Uterus (tissue), 2 donors: ENCODE measurements at regions not wholly inside any gene's neighbourhood (a gene's known extent, or its start where the extent isn't known, plus 50 kb on each side); places are given as distances from the start of the nearest gene placed in this dataset.

Source experiments
- POLR2A ChIP-seq, 2 donors: fragments of 450-650 bp; IDR thresholded peaks; one replicate each; pipeline ENCODE4 v1.6.1; 2016; ENCODE audit warnings: antibody characterized with exemption in 2 of 2, mild to moderate bottlenecking in 1 of 2, moderate library complexity in 1 of 2
- TF ChIP-seq, protein P1 (sequence below), 4 experiments: fragments of 200-600 bp in 2 of 4; fragments of 450-650 bp in 2 of 4; sonication (generic) in 2 of 4; IDR thresholded peaks; one replicate each; pipeline ENCODE4 v1.5.1; 2016 to 2019; ENCODE audit warnings: antibody characterized with exemption in 4 of 4, mild to moderate bottlenecking in 2 of 4, moderate library complexity in 1 of 4

DNA sequence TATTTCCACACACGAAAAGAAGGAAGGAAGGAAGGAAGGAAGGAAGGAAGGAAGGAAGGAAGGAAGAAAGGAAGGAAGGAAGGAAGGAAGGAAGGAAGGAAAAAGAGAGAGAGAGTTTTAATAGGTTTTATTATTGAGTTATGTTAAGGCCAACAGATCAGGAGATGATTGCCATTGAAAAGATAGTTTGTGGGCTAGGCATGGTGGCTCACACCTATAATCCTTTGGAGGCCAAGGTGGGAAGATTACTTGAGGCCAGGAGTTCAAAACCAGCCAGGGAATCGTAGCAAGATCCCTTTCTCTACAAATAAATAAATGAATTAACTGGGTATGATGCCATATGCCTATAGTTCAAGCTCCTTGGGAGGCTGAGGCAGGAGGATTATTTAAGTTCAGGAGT is 877.2 kb downstream of the TLE4 start:
- TF ChIP-seq, protein P1, sequence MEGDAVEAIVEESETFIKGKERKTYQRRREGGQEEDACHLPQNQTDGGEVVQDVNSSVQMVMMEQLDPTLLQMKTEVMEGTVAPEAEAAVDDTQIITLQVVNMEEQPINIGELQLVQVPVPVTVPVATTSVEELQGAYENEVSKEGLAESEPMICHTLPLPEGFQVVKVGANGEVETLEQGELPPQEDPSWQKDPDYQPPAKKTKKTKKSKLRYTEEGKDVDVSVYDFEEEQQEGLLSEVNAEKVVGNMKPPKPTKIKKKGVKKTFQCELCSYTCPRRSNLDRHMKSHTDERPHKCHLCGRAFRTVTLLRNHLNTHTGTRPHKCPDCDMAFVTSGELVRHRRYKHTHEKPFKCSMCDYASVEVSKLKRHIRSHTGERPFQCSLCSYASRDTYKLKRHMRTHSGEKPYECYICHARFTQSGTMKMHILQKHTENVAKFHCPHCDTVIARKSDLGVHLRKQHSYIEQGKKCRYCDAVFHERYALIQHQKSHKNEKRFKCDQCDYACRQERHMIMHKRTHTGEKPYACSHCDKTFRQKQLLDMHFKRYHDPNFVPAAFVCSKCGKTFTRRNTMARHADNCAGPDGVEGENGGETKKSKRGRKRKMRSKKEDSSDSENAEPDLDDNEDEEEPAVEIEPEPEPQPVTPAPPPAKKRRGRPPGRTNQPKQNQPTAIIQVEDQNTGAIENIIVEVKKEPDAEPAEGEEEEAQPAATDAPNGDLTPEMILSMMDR (IDR thresholded peaks at IDR 0.05): no peak
- TF ChIP-seq POLR2A (IDR thresholded peaks at IDR 0.05): no peak
